Activated T-cell treated with anti-CD3 and anti-CD28 coated beads for 24 hours (primary cell): ENCODE measurements at regions not wholly inside any gene's neighbourhood (a gene's known extent, or its start where the extent isn't known, plus 50 kb on each side); places are given as distances from the start of the nearest gene placed in this dataset.

Experiments
- DNase-seq: peaks from one replicate; pipeline ENCODE4 v3.0.0-alpha.2; 2020; ENCODE audit warnings: low read depth

DNA sequence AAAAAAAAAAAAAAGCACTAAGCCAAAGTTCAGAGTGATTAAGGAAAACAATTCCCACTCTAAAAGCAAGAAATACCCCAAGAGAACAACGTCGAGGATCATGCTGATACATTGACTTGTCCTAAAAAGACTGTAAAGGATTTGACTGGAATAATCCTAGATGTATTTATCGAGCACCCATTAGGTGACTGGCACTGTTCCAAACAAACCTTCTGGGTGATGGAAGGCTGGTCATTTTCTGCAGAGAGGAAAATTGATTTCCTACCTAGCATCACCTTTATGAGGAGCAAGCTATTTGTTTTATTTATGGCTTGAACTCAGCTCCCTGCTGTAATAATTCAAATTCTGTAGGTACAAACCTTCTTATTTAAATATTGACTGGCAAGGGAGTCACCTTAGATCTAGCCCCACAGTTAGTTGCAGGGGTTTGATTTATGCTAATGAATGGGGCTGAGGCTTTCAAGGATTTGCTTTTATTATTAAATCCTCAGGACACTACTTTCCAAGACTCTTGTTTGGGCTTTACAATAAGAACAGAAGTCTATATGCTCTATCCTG lies 471.0 kb downstream of the OLFM4 start:
- no peak for DNase-seq

- DNase-seq = no peak
Measured at GRCh38 chr13:53501387-53501786, 472.8 kb downstream of the OLFM4 start.

DNA sequence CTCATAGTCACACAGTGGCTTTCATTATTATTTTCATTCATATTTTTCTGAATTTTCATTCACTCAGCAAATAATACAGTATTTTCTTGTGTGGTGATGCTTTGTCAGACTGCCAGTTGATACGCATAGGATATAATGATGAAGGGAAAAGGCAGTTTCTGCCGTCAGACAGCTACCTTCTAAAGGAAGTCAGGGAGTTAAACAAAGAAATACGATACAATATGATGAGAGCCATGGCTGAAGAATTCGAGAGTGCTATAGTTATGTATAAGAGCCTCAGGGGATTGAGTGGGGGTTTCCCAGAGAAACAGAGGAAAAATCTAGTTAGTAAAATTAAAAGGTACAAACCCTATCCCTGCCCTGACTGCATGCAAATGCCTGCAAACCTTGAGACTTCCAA lies 479.1 kb downstream of the OLFM4 start:
- DNase-seq = no peak

DNA sequence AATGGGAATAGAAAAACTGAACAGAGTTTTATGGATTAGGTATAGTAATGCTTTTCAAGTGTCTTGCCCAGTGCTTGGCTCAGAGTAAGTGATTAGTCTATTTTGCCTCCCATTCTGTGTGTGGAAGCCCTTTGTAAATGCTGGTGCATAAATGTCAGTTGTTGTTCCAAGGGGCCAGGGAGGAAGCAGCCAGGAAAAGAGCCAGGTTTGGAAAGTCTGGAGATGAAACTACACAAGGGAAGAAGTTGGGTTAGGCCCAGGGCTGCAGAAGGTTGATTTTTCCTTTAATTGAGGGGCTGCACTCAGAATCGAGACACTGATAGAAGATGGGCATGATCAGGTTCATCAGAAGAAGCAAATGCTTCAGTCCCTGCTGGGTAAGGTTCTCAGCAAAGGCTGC lies 484.0 kb downstream of the OLFM4 start:
- no peak for DNase-seq

GRCh38 chr13:53513226-53513625 lies 484.6 kb downstream of the OLFM4 start:
- DNase-seq = no peak

- DNase-seq = no peak
Measured at GRCh38 chr13:53520132-53520531, 491.5 kb downstream of the OLFM4 start.

GRCh38 chr13:53522034-53522433 lies 493.4 kb downstream of the OLFM4 start:
- no peak for DNase-seq

DNA sequence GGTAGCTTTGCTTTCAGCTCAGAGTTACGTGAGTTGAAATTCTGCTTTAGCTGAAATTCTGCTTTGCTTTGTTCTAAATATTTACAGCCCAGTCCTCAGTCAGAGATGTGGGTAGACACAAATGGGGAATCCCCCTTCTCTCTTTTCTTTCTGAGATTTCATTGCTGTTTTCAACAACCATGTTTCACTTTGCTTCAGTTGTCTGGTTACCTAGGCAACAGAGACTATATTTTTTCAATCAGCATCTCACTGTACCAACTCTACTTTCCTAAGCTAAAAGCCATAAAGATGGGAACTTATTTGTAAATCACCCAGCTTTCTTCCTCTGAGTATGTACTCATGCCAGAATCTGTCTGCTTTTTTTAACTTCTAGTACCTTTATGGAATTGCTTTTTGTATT lies 509.0 kb downstream of the OLFM4 start:
- no peak for DNase-seq

DNA sequence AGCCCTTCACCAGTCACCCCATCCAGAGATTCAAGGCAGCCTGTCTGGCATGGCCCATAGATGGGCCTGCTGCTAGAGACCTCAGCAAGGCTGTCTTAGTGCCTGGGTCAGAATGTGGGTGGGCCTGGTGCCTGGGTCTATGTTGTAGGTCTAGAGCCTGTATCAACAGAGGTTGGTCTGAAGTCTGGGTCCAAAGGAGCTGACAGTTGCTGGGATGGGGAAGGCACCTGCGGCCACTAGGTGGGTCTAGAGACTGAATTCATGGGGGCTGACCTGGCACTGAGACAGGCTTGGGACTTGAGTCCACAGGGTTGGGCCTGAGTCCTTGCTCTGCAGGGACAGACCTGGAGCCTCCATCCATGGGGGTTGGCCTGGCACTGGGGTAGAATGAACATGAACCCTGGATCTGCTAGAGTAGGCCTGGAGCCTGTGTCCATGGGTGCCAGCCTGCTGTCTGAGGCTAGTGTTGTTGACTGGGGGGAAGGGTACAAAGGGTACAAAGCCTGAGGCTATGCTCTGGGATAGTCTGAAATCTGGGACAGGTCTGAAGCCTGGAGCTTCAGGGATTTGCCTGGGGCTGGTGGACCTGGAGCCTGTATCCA lies 516.8 kb downstream of the OLFM4 start:
- DNase-seq = no peak

DNA sequence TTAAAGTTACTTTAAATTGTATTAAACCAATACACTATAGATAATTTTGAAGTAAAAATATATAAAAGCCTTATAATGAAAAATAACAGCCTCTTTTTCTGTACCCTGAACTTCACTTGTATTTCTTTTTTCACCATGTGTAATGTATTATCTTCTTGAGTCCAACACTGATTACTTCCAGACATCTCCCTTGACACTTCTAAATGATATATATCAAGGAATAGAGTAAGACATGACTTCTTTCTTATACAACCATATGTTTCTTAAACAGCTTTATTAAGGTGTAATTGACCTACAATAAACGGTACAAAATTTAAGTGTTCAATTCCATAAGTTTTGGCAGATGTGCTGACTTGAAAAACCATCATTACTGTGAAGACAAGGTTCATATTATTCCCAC lies 531.9 kb downstream of the OLFM4 start:
- no peak for DNase-seq

GRCh38 chr13:53562419-53562818 lies 533.8 kb downstream of the OLFM4 start:
- no peak for DNase-seq

DNA sequence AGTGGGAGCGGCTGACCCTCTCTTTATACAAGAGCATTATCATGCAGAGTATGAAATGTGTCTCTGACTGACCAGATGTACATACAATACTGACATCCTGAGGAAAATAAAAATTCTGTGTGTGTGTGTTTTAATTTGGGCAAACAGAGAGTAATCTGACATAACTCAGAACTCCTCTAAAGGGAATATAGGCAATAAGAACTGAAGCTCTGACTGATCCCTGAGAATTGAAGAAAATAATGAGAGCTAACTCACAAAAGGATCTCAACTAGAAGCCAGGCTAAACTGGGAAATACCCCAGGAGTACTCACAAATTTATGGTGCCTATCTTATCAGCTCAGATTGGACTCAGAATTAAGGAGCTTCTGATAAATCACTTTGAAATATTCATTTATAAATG lies 539.9 kb downstream of the OLFM4 start:
- DNase-seq = no peak

DNA sequence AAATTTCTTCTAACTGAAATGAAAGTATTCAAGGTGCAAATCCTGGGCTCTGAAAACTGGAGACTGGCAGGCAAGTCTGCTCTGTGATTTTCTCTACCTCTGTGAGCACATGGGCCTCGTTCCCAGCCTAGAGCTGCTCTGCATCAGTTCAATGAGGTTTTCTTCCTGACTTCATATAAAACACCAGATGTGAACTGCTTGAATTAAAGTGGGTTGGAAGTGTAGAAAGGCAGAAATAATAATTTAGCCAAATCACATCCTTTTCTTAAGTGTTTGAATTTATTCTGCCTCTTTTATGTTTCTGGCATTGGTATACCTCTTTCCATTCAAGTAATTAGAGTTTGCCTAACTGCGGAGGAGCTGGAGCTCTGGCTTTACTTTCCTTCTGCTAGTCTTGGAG lies 540.8 kb downstream of the OLFM4 start:
- no peak for DNase-seq

DNA sequence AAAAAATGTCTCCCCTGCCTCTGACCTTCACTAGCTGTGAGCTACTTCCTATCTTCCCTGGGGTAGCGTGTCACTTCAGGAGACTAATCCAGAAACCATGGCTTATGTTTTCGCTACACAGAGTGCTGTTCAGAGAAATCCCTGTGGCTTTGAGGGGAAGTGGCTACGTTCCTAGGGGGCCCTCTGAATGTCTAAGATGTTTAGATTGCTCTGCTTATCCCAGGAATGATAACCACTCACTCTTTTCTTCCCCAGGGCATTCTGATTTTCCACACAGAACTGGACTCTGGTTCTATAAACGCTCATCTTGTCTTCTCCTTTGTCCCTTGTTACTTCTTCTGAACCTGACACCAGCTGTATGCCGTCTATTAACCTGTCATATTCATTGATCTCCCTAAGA lies 572.5 kb downstream of the OLFM4 start:
- DNase-seq = no peak

GRCh38 chr13:53605326-53605725 lies 576.7 kb downstream of the OLFM4 start:
- DNase-seq = no peak

DNA sequence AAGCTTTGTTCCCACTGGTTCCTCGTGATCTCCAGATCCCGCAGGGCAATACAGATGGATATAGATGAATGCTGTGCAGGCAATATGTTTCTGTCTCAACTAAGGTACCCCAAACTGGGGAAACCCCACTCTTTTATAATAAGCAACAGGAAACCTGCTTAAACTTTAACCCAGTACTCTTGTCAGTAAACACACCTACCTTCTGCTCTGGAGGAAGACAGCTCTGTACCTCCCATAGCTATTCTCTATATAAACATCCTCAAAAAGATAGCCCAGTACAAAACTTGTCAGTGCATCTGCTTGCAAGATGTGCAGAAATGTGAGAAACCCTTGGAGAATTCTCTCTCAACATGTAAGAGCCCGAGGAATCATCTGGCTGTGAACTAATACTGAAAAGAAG lies 583.6 kb downstream of the OLFM4 start:
- DNase-seq = no peak

DNA sequence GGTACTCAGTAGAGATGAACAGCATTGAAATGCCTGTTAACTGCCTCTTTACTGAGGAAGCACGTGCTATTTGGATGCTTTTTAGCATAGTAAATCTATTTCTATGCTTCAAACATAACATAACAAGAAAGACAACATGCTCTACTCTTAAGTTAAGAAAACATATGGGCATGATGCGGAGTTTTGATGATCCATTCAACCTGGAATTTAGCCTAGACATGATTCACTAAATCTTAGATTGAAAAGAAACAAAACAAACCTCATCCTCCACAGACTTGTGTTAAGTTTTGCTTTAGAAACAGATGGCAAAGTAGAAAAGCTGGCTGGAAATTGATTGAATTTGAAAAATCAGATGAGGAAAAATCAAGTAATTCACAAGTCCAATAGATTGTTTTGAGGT lies 593.8 kb downstream of the OLFM4 start:
- DNase-seq = no peak

GRCh38 chr13:53623146-53623545 lies 594.5 kb downstream of the OLFM4 start:
- no peak for DNase-seq

GRCh38 chr13:53631511-53631910 lies 602.9 kb downstream of the OLFM4 start:
- no peak for DNase-seq

GRCh38 chr13:53638040-53638439 lies 609.4 kb downstream of the OLFM4 start:
- DNase-seq = no peak

GRCh38 chr13:53642306-53642705 lies 613.7 kb downstream of the OLFM4 start:
- DNase-seq = no peak

DNA sequence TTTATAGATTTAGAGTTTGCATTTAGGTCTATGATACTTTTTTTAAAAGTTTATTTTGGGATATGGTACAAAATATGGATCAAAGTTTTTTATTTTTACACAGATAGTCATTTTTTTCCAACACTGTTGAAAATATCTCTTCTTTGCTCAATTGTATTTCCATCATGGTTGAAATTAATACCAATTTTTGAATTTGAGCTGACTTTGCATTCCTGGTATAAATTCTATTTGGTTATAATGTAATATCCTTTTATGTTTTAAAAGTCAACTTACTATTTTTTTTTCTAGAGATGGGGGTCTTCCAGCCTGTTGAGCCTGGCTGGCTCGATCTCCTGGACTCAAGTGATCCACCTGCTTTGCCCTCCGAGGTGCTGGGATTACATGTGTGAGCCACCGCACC lies 620.1 kb downstream of the OLFM4 start:
- no peak for DNase-seq

GRCh38 chr13:53672005-53672404 lies 643.4 kb downstream of the OLFM4 start:
- DNase-seq = no peak

DNA sequence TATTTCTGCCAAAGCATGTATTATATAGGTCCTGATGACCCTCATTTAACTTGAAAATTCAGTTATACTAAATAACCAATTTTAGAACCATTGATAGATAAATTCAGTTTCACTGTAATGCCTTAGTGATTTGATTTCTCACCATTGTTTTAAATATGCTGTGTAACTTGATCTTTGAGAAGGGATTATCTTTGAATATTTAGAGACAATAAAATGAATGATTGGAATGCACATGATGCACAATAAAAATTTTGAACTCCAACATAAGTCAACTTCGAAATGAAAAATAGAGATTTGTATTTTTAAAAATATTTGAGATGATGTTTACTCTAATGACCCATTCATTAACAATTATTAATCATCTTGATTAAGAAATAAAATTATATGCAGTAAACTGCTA lies 654.5 kb downstream of the OLFM4 start:
- DNase-seq = no peak

DNA sequence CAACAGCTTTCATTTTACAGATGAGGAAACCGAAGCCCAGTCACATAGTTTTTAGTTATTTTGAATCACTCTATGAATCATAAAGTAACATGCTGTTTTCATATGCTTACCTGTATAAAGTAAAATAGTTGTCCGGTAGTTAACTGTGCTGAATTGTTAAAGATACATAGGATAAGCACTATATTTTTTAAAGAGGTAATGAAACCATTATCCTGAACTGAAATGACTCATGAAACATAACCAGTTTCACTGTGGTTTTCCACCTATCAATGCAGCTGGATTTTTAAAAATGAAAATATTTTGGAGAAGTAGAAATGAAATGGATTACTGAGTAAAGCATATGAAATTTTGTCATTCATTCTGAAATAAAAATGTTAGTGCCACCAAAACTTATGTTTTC lies 655.0 kb downstream of the OLFM4 start:
- DNase-seq = no peak
